GM23338 (cell line): ENCODE measurements at regions not wholly inside any gene's neighbourhood (a gene's known extent, or its start where the extent isn't known, plus 50 kb on each side); places are given as distances from the start of the nearest gene placed in this dataset.

ENCODE experiments used
- EZH2 ChIP-seq: fragments of 200-600 bp; sonication (generic); IDR thresholded peaks from one replicate; pipeline ENCODE4 v1.8.0; 2017; ENCODE audit warnings: antibody characterized with exemption, mild to moderate bottlenecking, low read depth; ENCODE audit not compliant: unreplicated experiment
- EZH2phosphoT487 ChIP-seq: fragments of 200-600 bp; sonication (generic); IDR thresholded peaks from one replicate; pipeline ENCODE4 v1.8.1; 2018; ENCODE audit warnings: antibody characterized with exemption; ENCODE audit not compliant: unreplicated experiment
- STAT1 ChIP-seq: IDR thresholded peaks from one replicate; pipeline ENCODE4 v1.6.1; 2016; ENCODE audit warnings: antibody characterized with exemption; ENCODE audit not compliant: unreplicated experiment
- TF ChIP-seq, protein P1 (sequence below), 2 experiments: fragments of 200-600 bp in 1 of 2; sonication (generic) in 1 of 2; conservative IDR thresholded peaks; 2 replicates each; pipeline versions ENCODE4 v1.5.1 to v1.6.1; 2016 to 2017; ENCODE audit warnings: antibody characterized with exemption in 2 of 2, low read depth in 2 of 2, mild to moderate bottlenecking in 2 of 2, moderate library complexity in 1 of 2
- TF ChIP-seq, protein P2 (sequence below): IDR thresholded peaks from one replicate; pipeline ENCODE4 v1.6.1; 2018; ENCODE audit warnings: antibody characterized with exemption; ENCODE audit not compliant: unreplicated experiment

DNA sequence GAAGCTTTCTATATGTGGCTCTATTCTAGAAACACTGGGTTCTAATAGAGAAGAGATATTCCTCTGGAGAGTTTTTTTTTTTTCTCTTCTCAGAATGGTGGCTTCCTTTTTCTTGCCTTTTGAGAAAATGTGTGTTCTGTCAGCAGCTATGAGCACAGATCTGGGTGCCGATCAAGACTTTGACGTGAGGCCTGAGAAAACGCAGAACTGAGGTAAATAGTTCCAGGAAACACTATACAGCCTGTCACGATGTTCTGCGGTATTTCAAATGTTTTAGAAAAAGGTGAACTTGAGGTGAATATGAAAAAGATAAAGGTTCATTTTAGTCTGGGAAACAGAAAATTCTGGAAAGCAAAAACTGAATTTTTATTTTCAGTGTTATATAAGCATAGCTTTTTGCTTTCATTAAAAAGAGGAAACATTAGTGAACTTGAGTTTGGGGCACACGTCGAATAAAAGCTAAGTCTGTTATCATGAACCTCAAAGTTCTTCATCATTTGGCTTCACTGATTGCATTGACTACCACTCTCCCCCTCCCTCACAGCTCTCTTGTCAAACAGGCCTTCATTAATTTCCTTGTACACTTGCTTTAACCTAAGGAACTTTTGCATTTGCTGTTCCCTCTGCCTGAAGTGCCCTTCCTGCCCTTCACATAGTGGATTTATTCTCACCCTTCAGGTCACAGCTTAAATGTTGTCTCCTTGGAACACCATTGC, 265.1 kb downstream of the NFKBIZ start:
- no peak for TF ChIP-seq EZH2
- TF ChIP-seq, protein P1, sequence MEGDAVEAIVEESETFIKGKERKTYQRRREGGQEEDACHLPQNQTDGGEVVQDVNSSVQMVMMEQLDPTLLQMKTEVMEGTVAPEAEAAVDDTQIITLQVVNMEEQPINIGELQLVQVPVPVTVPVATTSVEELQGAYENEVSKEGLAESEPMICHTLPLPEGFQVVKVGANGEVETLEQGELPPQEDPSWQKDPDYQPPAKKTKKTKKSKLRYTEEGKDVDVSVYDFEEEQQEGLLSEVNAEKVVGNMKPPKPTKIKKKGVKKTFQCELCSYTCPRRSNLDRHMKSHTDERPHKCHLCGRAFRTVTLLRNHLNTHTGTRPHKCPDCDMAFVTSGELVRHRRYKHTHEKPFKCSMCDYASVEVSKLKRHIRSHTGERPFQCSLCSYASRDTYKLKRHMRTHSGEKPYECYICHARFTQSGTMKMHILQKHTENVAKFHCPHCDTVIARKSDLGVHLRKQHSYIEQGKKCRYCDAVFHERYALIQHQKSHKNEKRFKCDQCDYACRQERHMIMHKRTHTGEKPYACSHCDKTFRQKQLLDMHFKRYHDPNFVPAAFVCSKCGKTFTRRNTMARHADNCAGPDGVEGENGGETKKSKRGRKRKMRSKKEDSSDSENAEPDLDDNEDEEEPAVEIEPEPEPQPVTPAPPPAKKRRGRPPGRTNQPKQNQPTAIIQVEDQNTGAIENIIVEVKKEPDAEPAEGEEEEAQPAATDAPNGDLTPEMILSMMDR (conservative IDR thresholded peaks at IDR 0.05; ENCODE audit: low read depth in 2 of 2) = no peak
- no peak for TF ChIP-seq EZH2phosphoT487
- TF ChIP-seq, protein P2, sequence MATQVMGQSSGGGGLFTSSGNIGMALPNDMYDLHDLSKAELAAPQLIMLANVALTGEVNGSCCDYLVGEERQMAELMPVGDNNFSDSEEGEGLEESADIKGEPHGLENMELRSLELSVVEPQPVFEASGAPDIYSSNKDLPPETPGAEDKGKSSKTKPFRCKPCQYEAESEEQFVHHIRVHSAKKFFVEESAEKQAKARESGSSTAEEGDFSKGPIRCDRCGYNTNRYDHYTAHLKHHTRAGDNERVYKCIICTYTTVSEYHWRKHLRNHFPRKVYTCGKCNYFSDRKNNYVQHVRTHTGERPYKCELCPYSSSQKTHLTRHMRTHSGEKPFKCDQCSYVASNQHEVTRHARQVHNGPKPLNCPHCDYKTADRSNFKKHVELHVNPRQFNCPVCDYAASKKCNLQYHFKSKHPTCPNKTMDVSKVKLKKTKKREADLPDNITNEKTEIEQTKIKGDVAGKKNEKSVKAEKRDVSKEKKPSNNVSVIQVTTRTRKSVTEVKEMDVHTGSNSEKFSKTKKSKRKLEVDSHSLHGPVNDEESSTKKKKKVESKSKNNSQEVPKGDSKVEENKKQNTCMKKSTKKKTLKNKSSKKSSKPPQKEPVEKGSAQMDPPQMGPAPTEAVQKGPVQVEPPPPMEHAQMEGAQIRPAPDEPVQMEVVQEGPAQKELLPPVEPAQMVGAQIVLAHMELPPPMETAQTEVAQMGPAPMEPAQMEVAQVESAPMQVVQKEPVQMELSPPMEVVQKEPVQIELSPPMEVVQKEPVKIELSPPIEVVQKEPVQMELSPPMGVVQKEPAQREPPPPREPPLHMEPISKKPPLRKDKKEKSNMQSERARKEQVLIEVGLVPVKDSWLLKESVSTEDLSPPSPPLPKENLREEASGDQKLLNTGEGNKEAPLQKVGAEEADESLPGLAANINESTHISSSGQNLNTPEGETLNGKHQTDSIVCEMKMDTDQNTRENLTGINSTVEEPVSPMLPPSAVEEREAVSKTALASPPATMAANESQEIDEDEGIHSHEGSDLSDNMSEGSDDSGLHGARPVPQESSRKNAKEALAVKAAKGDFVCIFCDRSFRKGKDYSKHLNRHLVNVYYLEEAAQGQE = no peak
- TF ChIP-seq STAT1 = no peak
